EL (cell line): ENCODE measurements at regions not wholly inside any gene's neighbourhood (a gene's known extent, or its start where the extent isn't known, plus 50 kb on each side); places are given as distances from the start of the nearest gene placed in this dataset.
"Not testable (repeated sequence)": the region's sequence is repeated elsewhere in the genome, so short reads cannot be mapped to it uniquely, and the experiment has no call there.

ENCODE experiments used
- DNase-seq: peaks from one replicate; pipeline ENCODE4 v3.0.0-alpha.2; 2016

DNA sequence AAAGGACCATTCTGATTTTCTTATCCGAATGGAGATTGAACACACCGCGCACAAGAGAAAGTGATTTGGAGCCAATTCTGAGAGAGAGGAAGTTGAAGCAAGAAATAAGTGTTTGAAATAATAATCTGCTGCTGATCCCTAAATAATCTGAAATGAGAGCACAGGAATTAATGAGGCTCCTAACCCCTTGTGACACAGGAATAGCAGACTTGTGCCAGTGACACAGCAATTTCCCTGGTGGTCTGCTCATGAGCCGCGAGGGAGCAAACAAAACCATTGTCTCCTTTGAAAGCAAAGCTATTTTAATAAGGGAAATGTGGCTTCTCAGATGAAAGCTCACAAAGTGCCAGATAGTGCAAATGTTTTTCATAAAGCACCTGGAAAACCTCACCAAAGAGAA is 936.1 kb upstream of the WWC1 start:
- DNase-seq, result no peak

DNA sequence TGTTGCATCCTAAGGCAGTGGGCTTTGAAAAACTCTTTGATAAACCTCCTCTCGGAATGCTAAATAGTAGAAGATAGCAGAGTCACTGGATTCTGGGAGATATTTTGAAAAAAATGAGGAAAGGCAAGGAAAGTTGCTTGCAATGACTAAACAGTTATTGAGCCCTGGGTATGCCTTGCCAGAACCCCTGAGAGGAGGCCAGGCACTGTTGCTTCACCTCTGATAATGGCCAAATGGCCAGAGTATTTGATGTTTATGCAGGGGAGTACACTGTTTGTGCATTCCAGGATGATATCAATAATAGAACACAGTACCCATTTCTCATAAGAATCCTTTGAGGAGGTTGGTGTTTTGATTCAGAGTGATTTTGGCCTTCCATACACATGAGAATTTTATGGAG is 935.1 kb upstream of the WWC1 start:
- no peak for DNase-seq

DNA sequence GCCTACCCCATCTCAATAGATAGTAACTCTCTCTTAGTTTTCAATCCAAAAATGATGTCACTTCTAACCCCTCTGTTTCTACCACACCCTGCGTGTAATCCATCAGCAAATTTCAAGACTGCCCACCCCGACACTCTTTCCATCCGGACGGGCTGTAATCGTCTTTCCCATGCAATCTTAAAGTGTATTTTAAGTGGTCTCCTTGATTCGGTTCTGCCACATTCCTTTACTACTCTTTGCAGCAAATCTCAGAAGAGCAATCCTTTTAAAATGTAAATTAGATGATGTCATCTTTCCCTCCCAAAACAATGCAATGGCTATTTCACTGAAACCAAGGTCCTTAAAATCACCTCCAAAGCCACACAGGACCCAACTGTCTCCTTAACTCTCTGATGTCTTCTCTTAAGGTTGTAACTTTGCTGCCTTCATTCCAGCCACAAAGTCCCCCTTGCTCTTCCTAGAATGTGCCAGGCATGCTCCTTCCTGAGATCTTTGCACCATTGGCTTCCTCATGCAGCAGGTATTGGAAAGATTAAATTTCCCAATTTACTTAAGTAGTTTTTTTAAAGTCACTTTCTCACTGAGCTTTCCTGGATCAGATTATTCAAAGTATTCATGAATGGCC is 932.5 kb upstream of the WWC1 start:
- DNase-seq, result no peak

DNA sequence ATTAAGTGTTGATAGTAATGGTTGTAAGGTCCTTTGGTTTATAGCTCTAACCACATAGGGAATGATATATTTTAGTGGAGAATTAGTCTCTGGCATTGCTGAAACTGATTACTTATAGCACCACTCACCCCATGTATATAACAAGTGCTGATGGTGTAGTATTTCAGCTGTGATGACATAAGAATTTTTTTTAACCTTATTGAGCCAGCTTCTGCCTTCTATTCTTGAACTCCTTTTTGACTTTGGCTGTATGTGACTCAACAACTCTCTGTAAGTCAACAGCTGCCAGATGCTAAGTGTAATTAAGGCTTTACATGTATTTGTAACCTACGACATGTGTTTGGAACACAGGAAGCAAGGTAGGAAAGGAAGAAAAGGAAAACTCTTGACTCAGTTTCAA is 929.6 kb upstream of the WWC1 start:
- DNase-seq, result no peak

DNA sequence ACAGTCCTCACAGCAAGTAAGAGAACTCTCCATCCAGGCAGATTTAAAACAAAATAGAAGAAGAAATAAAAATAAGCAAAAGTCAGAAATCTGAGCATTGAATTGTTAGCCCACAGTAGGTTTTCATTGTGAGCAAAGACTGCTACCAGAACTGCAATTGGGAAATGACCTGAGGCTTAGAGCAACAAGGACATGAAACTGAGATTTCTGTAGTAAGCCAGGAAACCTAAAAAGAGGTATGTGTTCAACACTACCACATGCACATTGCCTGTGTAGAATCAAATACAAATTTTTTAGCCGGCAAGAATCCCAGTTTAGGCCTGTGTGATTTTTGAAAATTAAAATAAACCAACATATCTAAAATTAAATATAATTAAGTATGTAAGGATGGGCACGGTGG is 928.4 kb upstream of the WWC1 start:
- no peak for DNase-seq

DNA sequence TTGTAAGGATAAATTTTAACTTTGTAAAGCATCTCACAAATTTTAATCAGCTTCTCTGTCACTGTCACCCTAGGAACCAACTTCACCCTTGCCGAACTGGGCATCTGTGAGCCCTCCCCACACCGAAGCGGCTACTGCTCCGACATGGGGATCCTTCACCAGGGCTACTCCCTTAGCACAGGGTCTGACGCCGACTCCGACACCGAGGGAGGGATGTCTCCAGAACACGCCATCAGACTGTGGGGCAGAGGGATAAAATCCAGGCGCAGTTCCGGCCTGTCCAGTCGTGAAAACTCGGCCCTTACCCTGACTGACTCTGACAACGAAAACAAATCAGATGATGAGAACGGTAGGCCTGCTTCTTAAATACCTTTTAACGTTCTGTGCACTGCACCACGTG is 916.3 kb upstream of the WWC1 start:
- no peak for DNase-seq

DNA sequence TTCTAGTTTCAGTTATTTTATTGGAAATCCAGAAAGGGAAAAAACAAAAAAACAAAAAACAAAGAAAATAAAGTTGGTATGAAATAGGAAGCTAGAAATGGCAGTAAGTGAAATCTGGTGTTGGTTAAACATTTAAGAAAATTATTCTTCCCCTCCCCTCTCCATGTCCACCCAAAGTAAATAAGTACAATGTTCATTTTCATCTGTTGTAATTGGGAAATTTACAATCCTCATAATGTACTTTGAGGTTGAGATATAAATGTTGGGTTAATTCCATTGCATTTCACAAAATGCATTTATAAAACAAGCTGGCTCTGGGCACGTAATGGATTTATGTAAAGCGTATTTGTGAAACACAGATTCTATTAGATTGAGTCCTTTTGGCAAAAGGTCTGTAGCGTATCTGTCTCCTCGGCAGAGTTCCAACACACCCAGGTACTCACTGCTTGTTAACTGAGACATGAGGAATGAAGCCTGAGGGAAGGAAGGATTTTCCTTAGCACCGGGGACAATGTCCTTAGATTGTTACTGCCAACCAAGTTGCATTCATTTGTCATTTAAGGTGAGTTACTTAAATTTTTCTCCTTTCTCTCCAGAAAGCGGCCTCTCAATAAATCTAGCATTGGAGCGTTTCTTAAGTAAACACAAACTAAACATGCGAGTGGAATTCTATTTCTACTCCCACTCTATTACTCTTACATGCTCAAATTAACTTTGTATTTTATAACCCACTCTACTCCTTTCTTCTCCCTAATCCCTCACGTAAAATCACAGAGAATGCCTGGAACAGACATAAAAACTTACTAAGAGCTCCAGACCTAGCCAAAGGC is 912.3 kb upstream of the WWC1 start:
- no peak for DNase-seq

DNA sequence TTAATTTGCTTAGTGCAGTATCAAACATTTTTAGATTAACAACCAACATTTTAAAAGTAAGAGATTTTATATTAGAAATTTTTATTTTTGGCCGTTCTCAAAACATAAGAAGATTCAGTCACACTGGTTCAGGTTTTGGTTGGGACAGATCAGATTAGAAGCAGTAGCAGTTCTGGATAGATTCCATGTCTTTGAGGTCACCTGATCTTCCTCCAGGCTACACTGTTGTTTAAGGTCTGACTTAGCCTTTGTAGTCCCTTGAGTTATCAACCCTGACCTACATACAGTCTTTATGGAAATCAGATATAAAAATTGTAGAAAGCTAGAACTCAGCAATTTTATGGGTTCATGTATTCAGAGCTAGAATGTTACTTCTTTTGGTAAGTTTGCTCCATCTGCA is 910.0 kb upstream of the WWC1 start:
- DNase-seq, result no peak

DNA sequence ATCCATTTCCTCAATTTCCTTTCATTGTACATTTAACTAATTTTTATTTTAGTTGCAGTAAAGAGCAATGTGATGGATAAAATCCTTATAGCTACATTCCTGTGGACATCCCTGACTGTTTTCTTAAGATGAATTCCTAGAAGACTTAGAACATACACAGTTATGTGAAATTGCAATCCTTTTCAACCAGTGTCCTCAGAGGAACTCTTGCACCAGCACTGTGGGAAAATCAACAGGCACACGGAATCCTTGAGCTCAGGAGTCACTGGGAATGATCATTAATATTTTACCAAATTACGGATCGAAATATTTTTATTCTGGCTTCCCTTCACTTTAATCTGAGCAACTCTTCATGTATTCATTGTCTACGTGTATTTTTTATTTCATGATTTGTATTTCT is 901.9 kb upstream of the WWC1 start:
- DNase-seq, result no peak

DNA sequence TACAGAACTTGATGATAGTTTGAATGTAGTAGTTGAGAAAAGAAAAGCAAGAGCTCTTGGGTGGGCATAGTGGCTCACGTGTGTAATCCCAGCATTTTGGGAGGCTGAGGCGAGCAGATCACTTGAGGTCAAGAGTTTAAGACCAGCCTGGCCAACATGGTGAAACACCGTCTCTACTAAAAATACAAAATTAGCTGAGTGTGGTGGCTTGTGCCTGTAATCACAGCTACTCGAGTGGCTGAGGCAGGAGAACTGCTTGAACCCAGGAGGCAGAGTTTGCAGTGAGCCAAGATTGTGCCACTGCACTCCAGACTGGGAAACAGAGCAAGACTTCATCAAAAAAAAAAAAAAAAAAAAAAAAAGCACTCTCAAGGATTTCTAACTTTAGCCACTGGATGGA is 900.2 kb upstream of the WWC1 start:
- not testable (repeated sequence) for DNase-seq

DNA sequence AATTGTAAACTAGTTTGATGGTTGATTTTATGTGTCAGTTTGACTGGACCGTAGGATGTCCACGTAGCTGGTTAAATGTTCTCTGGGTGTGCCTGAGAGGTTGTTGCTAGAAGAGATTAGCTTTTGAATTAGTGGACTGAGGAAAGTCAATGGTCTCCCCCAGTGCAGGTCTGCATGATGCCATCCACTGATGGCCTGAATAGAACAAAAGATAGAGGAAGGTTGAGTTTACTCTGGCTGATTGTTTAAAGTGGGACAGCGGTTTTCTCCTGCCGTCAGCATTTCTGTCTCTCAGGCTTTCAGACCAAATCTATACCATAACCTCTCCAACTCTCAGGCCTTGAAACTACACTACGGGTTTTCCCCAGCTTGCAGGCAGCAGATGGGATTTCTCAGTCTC is 899.2 kb upstream of the WWC1 start:
- DNase-seq, result no peak

DNA sequence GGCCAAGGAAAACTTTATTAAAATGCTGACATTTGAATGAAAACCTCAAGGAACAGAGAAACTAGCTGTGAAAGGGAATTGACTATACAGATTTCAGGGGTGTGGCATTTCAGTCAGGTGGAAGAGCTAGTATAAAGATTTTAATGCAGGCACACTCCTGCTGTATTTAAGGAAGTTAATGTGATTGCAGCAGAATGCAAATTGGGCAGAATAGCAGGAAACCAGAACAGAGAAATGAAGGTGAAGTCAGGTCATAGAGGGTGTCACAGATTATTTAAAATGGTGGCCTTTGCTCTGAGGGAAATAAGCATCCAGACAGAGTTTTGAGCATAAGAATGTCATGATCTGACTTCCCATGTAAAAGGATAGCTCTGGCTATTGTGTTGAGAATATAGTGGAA is 898.1 kb upstream of the WWC1 start:
- no peak for DNase-seq

DNA sequence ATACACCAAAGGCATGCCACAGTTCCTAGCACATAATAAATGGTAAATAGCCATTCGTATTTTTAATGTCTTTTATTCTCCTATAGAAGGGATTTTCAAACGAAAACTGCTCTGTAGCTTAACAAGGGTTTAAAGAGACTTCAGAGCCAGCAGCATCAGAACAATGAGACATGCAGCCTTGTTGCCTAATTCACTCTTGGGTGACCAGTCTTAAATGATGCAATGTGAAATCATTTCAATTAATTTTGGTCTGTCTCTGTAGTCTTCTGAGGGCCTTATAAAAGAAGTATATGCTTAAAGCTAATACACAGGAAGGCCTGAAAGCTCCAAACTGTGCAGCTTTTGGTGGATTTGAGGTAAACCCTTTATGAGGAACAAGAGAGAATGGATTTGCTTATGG is 888.8 kb upstream of the WWC1 start:
- DNase-seq, result no peak

DNA sequence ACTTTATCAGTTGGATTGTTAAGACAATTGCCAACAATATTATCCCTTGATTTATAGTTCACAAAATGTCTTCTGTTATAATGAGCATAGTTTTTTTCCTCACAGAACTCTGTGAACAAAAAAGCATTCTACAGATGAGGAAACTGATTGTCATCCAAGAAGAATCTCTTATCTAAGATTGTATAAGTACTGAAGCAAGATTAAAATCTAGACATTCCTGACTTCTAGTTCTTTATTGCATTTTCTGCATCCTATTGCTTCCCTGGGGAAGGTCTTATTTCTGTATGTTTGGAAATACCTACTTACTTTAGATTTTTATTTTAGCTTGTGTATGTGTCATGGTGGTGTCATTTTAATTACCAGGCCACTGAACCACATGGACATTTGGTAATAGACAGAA is 884.9 kb upstream of the WWC1 start:
- no peak for DNase-seq

DNA sequence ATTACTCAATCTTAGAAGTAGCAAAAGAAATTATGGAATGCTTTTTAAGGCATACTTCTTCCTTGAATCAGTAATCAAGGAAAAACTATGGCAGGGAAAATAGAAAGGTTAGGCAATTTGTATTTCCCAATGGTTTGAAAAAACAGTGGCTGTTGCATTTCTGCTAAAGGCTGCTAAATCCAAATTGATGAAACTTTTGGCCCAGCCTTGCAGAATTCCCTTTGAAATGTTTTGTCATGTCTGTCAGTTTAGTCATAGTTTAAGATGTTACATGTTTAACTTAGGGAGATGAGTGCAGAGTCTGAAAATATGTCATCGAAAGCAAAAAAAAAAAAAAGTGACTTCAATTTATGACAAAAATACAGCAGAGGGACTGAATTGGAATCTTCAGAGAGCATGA is 878.9 kb upstream of the WWC1 start:
- no peak for DNase-seq

DNA sequence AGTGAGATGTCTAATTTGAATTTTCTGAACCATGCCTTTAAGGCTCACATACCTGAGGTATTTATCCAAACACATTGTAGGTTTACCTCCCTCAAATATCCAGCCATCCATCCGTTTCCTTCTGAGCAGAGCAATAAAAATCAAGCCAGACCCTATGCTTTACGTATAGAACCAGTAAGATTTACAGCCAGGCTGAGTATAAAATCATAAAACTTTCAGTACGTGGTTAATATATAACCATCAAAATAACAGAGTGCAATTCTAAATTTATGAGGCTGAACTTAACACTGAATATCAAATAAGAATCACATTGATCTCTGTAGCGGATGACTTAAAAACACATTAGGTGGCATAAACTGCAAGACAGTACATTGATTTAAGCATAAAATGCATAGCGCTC is 877.9 kb upstream of the WWC1 start:
- no peak for DNase-seq

DNA sequence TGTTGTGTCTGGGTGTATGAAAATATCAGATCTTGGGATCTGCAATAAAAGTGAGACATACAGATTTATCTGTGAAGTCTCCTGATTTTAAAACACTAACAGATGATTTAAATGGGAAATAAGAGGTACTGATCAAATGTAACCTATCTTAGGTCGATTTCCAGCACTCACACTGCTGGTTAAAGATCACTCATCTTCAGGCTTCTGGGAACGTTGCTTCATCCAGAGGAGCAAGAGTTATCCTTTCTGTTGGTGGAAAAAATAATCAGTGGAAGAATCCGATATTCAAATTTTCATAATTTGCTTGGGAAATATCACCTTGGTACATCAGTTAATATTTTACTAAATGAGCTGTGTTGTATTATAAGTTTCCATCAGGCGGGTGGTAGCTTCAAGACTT is 876.8 kb upstream of the WWC1 start:
- no peak for DNase-seq

DNA sequence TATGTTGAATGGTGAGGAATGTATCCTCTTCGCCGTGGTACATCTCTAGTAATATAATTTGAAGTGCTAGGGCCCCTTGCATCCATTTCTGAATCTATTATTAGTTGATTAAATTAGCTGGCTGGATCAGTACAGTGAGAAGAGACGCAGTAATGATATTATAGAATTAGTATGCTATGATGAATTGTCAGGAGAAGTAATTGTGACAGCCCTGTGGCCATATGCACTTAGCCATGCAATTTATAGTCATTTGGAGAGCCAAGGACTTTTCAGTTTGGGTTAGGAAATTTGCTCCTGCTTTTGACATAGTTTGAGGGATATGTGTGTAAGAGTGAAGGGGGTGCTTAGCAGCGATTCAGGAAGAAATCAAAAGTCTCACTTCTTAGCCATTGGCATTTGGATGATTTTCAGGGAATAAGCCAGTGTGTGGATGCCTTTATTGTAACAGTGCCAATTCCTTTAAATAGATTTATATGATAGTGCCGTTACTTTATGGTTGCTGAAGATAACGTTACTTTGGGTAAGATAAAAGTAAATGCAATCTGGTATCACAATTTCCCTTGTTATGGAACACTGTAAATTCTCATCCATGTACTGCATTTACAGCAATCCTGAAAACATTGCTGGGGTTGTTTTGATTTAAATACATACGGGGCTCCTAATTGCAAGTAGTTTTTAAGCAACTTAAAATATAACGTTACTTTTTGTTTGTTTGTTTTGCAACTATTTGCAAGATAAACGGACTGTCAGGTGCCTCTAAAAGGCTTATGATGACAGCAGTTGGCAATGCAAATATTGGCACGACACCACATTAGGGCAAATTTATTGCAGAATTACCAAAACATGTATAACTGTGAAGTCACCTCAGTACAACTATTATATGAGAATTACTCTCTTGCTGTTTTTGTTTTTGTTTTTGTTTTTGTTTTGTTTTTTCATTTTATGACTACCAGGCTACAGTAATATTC is 875.4 kb upstream of the WWC1 start:
- DNase-seq, result no peak

DNA sequence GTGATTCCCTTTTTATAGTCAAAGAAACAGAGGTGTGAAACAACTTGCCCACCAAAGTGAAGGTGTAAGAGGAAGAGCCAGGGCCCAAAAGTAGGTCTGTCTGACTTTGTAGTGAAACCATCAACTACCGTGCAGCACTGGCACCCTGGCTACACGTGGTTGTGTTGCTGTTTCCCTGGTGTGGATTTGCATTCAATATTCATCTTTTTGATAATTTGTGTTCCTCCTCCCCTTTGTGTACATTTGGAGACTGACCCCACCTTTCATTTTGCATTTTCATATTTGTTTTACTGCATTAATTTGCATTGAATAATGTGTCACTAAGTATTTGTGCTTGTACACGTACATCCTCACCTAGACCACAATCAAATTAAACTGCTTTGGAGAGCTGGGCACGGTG is 873.8 kb upstream of the WWC1 start:
- DNase-seq, result no peak

DNA sequence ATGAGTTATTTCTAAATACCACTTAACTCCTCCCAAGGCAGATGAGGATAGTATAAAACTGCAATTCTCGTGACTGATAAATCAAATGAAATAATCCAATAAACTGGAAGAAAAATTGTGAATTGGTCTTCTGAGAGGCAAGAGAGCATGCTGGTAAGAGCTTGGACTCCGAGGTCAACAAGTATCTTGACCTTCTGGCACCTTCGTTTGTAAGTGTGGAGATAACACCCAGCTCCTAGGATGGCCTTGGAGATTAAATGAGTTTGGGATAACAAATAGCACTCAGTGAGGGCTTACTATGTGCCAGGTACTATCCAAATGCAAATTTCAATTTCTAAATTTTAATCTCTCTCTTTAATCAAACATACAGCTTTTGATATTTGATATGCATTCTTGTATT is 866.3 kb upstream of the WWC1 start:
- no peak for DNase-seq

DNA sequence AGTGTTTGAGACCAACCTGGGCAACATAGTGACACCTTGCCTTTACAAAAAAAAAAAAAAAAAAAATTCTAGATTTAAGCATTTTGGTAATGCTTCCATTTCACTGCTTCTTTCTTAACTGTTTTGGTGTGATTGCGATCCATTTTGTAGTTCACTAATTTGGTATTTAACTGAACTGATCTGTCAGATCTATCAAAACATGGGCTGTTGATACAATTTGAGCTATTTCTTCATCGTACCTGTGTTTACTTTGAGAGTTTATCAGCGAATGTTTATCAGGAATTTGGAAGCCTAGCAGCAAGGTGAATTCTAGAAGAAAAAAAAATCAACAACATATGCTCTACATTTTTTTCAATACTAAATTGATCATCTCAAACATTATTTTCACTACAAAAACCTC is 864.9 kb upstream of the WWC1 start:
- no peak for DNase-seq

DNA sequence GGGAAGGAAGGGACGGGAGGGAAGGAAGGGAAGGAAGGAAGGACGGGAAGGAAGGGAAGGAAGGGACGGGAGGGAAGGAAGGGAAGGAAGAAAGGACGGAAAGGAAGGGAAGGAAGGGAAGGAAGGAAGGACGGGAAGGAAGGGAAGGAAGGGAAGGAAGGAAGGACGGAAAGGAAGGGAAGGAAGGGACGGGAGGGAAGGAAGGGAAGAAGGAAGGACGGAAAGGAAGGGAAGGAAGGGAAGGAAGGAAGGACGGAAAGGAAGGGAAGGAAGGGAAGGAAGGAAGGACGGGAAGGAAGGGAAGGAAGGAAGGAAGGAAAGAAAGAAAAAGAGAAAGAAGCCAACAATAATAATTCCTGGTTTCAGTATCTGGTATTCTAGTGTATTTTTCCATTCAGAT is 863.8 kb upstream of the WWC1 start:
- not testable (repeated sequence) for DNase-seq

DNA sequence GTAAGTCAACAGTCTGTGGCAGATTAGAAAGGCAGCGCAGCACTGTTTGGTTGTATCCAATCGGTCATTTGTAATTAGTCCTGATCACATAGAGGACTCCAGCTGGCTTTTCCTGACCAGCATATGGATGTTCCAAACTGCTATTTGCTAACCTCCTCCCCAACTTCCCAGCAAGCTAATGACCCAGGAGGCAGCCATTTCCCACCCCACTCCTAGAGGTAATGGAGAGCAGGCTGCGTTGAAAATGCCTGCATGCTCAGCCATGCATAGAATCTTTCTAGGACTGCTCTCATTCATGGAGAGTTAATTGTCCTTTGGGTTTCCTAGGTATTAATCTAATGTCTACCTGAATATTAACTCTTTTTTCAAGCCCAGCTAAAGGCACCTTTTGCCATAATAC is 850.6 kb upstream of the WWC1 start:
- no peak for DNase-seq

DNA sequence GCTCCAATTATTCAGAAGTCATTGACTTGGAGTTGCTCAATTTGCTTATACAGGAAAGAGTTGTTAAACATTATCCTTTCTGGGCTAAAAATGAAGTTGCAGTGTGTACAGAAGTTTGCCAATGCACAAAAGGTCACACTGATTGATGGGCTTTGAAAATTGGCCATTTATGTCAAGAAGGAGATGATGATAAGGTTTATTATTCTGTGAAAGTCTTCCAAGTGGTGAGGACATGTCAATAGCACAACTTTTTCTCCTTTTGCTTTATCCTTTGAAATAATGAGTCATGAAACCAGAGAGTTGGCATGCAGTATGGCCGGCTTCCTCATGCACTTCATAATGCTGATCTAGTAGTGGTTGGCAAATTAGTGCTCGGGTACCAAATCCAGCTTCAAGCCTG is 848.5 kb upstream of the WWC1 start:
- DNase-seq, result no peak
